ENCODE measurements at regions not wholly inside any gene's neighbourhood (a gene's known extent, or its start where the extent isn't known, plus 50 kb on each side); places are given as distances from the start of the nearest gene placed in this dataset.

GRCh38 chr10:59090817-59091622, 85.4 kb upstream of the PHYHIPL start:
- no peak for DNase-seq

GRCh38 chr10:59093461-59093860, 83.0 kb upstream of the PHYHIPL start:
- no peak for DNase-seq

- no peak for DNase-seq
These were observed 79.8 kb upstream of the PHYHIPL start for GRCh38 chr10:59096631-59097030.

GRCh38 chr10:59098387-59098786, 78.1 kb upstream of the PHYHIPL start:
- DNase-seq: no peak

- DNase-seq: no peak
These were observed 77.5 kb upstream of the PHYHIPL start for GRCh38 chr10:59098831-59099452.

- DNase-seq: no peak
These were observed 77.0 kb upstream of the PHYHIPL start for GRCh38 chr10:59099481-59099880.

- DNase-seq: no peak
These were observed 74.0 kb upstream of the PHYHIPL start for GRCh38 chr10:59102394-59102793.

- DNase-seq: no peak
These were observed 72.3 kb upstream of the PHYHIPL start for GRCh38 chr10:59104186-59104585.

GRCh38 chr10:59106441-59106840, 70.0 kb upstream of the PHYHIPL start:
- no peak for DNase-seq

- DNase-seq: no peak
These were observed 69.3 kb upstream of the PHYHIPL start for GRCh38 chr10:59107147-59107546.

GRCh38 chr10:59108296-59108870, 68.1 kb upstream of the PHYHIPL start:
- no peak for DNase-seq

GRCh38 chr10:59108886-59109288, 67.6 kb upstream of the PHYHIPL start:
- no peak for DNase-seq

GRCh38 chr10:59109826-59110225, 66.6 kb upstream of the PHYHIPL start:
- no peak for DNase-seq

GRCh38 chr10:59124187-59124586, 52.3 kb upstream of the PHYHIPL start:
- no peak for DNase-seq

GRCh38 chr10:59125666-59126065, 50.8 kb upstream of the PHYHIPL start:
- no peak for DNase-seq

- no peak for DNase-seq
These were observed 50.2 kb upstream of the PHYHIPL start for GRCh38 chr10:59126261-59126660.

Measured in RPMI8226 (cell line).